Epithelial cell of proximal tubule (primary cell): ENCODE measurements at regions not wholly inside any gene's neighbourhood (a gene's known extent, or its start where the extent isn't known, plus 50 kb on each side); places are given as distances from the start of the nearest gene placed in this dataset.

Experiments
- DNase-seq: peaks from one replicate; pipeline ENCODE4 v3.0.0-alpha.2; 2011; ENCODE audit warnings: low read depth
- H3K4me3 ChIP-seq: 2 replicates; pipeline ENCODE4 v1.5.1; 2011; ENCODE audit warnings: low read depth, mild to moderate bottlenecking, low read length
- TF ChIP-seq, protein P1 (sequence below): conservative IDR thresholded peaks from 2 replicates; pipeline ENCODE4 v1.5.1; 2012; ENCODE audit warnings: low read depth, mild to moderate bottlenecking, low read length

DNA sequence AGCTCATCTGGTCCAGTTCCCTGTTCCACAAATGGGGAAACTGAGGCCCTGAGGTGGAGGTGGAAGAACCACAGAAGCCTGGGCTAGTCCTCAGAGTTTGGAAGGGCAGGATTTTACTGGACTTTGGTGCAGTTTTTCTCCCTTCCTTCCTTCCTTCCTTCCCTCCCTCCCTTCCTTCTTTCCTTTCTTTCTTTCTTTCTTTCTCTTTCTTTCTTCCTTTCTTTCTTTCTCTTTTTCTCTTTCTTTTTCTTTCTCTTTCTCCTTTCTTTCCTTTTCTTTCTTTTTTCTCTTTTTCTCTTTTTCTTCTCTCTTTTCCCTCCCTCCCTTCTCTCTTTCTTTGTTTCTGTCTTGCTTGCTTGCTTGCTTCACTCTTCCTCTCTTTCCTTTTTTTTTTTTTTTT lies 95.7 kb upstream of the TBX3 start:
- TF ChIP-seq, protein P1, sequence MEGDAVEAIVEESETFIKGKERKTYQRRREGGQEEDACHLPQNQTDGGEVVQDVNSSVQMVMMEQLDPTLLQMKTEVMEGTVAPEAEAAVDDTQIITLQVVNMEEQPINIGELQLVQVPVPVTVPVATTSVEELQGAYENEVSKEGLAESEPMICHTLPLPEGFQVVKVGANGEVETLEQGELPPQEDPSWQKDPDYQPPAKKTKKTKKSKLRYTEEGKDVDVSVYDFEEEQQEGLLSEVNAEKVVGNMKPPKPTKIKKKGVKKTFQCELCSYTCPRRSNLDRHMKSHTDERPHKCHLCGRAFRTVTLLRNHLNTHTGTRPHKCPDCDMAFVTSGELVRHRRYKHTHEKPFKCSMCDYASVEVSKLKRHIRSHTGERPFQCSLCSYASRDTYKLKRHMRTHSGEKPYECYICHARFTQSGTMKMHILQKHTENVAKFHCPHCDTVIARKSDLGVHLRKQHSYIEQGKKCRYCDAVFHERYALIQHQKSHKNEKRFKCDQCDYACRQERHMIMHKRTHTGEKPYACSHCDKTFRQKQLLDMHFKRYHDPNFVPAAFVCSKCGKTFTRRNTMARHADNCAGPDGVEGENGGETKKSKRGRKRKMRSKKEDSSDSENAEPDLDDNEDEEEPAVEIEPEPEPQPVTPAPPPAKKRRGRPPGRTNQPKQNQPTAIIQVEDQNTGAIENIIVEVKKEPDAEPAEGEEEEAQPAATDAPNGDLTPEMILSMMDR, result no peak
- DNase-seq, result no peak
- no peak overlapping the region for H3K4me3 ChIP-seq

GRCh38 chr12:114779186-114779585 lies 95.2 kb upstream of the TBX3 start:
- H3K4me3 ChIP-seq, result no peak overlapping the region
- DNase-seq, result no peak
- TF ChIP-seq, protein P1, result no peak

- no peak overlapping the region for H3K4me3 ChIP-seq
- TF ChIP-seq, protein P1, result no peak
- no peak for DNase-seq
These were observed 92.9 kb upstream of the TBX3 start for GRCh38 chr12:114776731-114777442.

- TF ChIP-seq, protein P1, result no peak
- DNase-seq, result no peak
- no peak overlapping the region for H3K4me3 ChIP-seq
These were observed 90.7 kb upstream of the TBX3 start for GRCh38 chr12:114774699-114775098.

DNA sequence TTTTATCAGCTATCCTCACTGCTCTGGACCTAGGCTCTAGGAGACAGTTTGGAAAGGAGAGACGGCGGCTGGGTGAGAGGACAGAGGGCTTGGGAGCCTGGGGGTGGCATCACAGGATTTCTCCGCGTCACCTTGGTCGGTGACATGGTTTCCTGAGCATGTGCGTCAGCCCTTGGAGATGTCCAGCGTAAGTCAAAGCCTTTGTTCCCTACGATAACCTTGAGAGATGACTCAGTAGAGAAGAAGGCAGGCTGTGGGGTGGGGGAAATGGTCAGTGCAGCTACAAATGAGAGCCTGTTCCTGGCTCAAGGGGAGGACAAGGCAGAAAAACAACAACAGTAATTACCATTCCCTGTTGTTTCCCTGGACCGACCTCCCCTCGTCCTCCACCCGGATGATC lies 90.2 kb upstream of the TBX3 start:
- DNase-seq, result no peak
- TF ChIP-seq, protein P1, result no peak
- no peak overlapping the region for H3K4me3 ChIP-seq

DNA sequence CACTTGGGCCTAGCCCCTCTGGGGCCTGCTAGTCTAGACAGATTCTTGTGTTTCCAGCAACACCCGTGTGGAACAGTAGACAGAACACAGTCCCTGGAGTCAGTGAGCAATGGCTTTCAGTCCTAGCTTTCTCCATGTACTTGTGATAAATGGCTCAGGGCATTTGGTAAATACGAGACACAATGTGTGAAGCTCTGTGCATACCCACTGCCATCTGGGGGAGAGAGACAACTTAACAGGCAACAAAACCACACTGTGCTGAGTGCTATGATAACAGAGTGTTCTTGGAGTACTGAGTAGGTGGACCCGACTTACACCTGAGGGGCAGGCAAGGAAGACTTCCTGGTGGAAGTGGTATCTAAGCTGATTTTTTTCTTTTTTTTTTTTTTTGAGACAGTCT lies 86.3 kb upstream of the TBX3 start:
- TF ChIP-seq, protein P1, result no peak
- H3K4me3 ChIP-seq, result no peak overlapping the region
- no peak for DNase-seq

DNA sequence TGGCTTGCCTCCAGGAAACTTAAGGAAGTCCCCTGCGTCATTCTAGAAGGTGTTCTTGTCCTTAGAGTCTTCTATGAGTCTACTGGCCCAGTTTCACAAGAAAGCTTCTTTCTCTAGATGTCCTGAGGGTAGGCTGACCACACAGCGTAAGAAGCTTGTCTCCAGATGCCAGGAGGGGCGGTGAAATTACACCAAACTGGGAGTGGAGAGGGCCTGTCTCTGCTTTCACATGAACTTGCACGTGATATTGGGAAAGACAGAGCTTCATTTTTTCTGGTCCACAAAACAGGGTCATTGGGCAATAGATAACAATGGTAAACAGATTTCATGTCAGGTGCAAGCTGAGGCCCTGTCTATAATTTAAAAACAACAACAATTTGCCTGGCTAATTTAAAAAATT lies 85.7 kb upstream of the TBX3 start:
- DNase-seq, result no peak
- H3K4me3 ChIP-seq, result no peak overlapping the region
- TF ChIP-seq, protein P1, result no peak
